GM18498 (cell line): ENCODE measurements at regions not wholly inside any gene's neighbourhood (a gene's known extent, or its start where the extent isn't known, plus 50 kb on each side); places are given as distances from the start of the nearest gene placed in this dataset.
"Not testable (repeated sequence)": the region's sequence is repeated elsewhere in the genome, so short reads cannot be mapped to it uniquely, and the experiment has no call there.

Source experiments
- ATAC-seq: cut with Tn5 transposase; IDR thresholded peaks from one replicate; pipeline ENCODE4 v1.9.1; 2021; ENCODE audit warnings: mild to moderate bottlenecking, moderate library complexity; ENCODE audit not compliant: unreplicated experiment

DNA sequence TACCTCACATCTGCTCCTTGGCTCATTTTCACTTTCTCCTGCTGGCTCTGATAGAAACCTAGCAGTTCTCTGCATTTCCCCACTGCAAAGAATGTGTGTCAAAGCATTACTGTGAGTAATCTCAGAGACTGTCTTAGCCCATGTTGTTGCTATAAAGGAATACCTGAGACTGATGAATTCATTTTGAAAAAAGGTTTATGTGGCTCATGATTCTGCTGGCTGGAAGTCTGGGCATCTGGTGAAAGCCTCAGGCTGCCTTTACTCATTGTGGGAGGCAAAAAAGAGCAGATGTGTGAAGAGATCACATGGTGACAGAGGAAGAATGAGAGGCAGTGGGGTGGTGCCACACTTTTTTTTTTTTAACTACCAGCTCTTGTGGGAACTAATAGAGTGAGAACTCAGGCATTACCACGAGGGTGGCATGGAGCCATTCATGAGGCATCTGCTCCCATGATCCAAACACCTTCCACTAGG lies 191.6 kb upstream of the CTNND2 start:
- ATAC-seq: no peak

DNA sequence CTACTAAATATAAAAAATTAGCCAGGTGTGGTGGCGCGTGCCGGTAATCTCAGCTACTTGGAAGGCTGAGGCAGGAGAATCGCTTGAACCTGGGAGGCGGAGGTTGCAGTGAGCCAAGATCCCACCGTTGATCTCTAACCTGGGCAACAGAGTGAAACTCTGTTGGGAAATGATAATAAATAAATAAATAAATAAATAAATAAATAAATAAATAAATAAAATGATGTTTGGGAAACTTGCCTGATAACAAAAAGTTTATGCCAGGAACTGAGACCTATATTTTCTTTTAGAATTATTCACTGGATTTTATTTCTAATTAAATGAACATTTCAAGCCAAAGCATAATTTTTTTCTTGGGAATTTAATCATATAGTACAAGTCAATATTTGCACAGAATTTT lies 189.3 kb upstream of the CTNND2 start:
- no peak for ATAC-seq

GRCh38 chr5:12080761-12081160 lies 176.5 kb upstream of the CTNND2 start:
- no peak for ATAC-seq

DNA sequence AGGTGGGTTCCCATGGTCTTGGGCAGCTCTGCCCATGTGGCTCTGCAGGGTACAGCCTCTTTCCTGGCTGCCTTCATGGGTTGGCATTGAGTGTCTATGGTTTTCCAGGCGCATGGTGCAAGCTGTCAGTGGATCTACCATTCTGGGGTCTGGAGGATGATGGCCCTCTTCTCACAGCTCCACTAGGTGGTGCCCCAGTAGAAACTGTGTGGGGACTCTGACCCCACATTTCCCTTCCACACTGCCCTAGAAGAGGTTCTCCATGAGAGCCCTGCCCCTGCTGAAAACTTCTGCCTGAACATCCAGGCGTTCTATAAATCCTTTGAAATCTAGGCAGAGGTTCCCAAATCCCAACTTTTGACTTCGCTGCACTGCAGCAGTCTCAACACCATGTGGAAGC lies 174.0 kb upstream of the CTNND2 start:
- not testable (repeated sequence) for ATAC-seq

- ATAC-seq: no peak
These were observed 169.2 kb upstream of the CTNND2 start for GRCh38 chr5:12073426-12073825.

- no peak for ATAC-seq
These were observed 168.2 kb upstream of the CTNND2 start for GRCh38 chr5:12072441-12072840.

DNA sequence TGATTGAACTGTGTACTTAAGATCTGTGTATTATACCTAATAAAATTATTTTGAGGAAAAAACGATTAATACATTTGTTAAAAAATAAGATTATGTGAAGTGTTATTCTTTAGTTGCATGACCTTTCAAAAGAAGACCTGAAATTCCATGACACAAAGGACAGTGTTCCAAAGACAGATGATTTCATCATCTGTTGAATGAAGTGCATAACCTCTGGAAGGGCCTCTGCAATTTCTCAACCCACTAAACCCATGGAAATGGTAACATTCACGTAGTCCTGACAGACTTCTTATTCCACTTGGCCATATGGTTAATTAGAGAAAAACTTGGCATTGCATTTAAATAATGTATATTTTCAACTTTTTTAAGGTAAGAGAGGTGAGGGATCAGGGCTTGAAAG lies 167.2 kb upstream of the CTNND2 start:
- no peak for ATAC-seq

DNA sequence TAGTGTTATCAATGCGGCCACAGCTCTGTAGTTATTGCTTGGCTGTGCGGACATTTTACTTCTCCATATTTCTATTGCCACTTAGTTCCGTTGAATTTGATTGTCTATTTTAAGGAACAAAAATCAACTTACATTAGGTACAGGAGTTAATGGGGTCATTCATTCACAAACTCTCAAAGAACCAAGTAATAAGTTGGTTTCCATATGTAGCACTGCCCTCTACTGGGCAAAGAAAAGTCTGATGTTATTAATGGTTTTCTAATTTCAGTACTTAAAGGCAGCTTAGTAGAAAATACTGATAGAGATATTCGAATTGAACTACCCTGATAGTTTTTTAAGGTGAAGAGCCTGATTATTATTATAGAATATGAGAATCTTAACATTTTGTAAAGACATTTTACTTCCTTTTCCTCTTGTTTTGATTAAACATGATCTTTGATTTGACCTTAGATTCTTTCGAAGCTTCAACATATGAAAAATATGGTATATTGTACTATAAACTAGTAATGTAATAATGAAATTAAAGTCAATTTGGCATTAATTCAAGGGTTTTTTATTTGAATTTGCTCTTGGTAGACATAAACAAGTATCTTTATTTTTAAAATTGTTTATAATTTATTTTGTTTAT lies 119.5 kb upstream of the CTNND2 start:
- ATAC-seq: no peak

DNA sequence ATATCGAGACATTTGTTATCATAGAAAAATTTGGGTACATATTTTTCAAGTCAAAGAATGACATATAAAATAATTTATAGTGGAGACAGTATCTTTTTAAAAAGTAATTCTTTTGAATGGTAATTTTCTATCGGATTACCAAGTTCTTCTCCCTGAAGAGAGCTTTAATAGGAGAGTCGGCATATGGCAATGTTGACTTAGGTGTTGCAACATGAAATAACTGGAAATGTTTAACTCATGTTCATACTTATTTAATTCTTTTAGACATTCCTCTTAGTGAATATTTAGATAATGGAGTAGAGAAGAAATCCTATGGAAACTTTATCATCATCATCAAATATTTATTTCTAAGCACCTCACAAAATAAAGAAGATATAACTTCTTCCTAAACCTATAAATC lies 118.2 kb upstream of the CTNND2 start:
- ATAC-seq: no peak

DNA sequence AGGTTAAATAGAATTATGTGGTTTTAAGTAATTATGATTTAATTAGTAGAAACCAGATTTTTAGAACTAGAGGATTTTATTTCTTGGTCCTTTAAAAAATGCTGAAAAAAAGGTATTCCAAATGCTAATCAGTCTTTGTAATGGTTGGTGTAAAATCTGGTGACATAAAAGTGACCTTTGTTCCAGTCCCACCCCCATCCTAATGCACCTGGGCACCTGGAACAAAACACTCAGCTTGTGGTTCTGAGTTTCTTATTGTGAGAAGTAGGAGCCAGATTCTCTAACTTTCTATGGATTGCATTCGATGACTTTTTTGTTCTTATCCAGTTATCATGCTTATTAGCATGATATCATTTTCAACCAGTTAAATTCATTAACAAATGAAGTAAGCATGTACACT lies 115.1 kb upstream of the CTNND2 start:
- ATAC-seq: no peak

DNA sequence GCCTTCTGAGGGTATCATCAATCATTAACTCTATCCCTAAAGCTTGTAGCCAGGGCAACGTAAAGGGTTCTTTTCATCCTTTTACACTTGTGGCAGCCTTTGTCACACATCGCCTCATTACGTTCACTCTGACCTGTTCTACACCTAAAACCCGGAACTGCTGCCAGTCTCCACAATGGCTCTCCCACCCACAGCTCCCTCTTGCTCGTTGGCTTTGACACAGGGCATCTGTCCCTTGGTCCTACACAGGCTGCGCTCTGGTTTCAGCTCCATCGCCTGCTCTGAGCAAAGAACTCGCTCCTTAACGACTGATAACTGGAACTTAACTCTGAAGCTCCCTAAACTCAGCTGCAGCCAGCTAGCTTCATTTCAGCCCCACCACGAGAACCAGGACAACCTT lies 112.8 kb upstream of the CTNND2 start:
- no peak for ATAC-seq

DNA sequence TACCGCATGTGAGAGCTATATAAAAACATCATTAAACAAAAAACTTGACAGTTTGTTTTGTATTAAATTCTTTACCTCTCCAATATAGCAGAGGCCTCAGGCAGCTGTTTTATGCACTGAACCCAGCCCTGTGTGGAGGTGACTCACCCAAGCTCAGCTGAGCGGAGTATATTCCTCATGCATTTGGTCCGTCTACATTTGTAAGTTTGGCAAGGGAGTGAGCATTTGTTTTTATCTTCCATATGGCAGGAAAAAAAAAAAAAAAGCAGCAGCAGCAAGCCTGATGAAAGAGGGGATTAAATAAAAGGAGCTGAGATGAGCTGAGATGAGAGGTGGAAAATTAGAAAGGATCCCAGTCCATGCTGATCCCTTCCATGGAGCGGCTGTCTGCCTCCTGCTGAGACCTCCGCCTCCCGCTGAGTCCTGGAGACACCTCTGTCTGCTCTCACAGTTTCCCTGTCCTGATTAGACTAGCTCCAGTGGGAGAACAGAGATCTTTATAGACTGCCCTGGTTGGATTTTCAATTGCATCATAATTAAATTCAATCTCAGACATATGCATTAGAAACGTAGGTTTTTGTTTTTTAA lies 112.0 kb upstream of the CTNND2 start:
- no peak for ATAC-seq

DNA sequence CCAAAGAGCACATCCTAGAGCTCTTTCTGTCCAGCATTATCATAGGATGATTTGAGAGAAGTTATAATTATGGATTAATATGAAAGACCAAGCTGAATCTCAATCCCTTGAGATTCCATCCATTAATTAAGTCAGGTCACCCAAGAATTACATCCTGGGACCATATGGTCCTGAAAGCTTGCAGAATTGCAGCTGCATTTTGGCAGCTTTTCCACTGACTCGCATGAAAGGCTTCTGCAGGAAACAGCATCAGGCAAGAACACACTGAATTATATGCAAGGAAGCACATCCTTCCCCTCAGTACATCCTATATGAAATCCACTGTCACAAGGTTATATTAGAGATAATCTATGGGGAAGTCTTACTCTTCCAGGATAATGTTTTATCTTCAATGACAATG lies 109.1 kb upstream of the CTNND2 start:
- ATAC-seq: no peak

- no peak for ATAC-seq
These were observed 99.4 kb upstream of the CTNND2 start for GRCh38 chr5:12003680-12004079.

- ATAC-seq: no peak
These were observed 94.2 kb upstream of the CTNND2 start for GRCh38 chr5:11998397-11998796.

DNA sequence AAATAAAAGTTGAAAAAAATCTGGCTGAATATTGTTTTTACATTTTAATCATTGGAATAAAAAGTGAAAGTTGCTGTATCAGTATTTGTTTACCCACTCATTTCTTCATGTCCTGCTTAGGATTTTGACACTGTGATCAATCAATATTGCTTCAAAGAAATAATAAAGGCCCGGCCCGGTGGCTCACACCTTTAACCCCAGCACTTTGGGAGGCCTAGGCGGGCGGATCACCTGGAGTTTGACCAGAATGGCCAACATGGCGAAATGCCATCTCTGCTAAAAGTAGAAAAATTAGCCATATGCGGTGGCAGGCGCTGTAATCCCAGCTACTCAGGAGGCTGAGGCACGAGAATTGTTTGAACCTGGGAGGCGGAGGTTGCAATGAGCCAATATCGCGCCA lies 93.7 kb upstream of the CTNND2 start:
- no peak for ATAC-seq

DNA sequence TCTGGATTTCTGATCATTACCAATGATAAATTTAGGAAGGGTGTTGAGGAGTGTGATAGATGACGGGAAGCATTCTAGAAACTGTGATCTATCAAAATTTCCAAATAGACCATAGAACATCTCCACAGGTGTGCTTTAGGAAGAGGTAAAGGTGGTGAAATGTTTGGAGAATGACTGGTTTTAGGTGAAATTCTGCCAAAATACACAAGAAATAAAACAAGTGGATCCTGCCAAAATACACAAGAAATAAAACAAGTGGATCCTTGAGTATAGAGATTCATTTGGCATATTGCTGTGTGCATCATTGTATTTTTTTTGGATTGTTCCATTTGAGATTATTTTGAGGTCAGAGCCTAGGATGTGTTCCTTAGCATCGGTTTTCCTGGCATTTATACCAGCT lies 88.3 kb upstream of the CTNND2 start:
- ATAC-seq: no peak

- no peak for ATAC-seq
These were observed 81.7 kb upstream of the CTNND2 start for GRCh38 chr5:11985993-11986392.

DNA sequence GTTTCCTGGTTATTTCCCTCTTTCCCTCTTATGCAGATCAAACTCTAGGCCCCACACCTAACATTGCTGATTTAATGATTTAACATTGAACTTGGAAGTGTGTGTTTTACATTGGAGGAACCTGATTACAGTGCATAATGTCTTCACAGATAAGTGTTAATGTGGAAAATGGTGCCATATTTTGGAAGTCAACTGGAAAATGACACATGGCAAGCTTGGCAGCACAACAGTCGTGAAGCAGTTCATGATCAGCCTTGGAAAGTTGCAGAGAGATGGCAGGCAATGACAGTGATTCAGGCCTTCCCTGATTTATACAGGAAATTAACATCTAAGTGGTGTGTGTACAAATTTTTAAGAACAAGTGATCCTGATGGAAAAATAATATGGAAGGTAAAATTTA lies 80.0 kb upstream of the CTNND2 start:
- no peak for ATAC-seq

DNA sequence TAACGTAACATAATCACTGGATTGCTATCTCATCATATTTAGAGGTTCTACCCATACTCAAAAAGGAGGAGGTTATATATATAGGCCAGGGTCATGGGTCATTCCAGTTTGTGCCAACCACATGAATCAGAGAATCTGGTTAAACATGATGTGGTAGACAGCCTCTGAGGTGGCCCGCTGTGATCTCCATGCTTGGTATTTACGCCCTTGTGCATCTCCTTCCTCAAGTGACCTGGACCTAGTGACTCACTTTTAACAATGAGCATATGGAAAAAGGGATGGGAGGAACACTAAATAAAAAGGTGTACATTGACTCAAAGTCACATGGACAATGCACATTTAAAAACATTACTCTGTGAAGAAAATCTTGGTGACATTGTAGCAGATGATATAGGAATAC lies 77.7 kb upstream of the CTNND2 start:
- ATAC-seq: no peak

GRCh38 chr5:11977904-11978303 lies 73.7 kb upstream of the CTNND2 start:
- ATAC-seq: no peak

- no peak for ATAC-seq
These were observed 69.2 kb upstream of the CTNND2 start for GRCh38 chr5:11973469-11973868.

- ATAC-seq: no peak
These were observed 59.0 kb upstream of the CTNND2 start for GRCh38 chr5:11963227-11963626.
